Mesodermal cell (in vitro differentiated cells): ENCODE measurements at regions not wholly inside any gene's neighbourhood (a gene's known extent, or its start where the extent isn't known, plus 50 kb on each side); places are given as distances from the start of the nearest gene placed in this dataset.

Experiments
- H3K27ac ChIP-seq: 2 replicates; pipeline ENCODE4 v1.7.0; 2013; ENCODE audit warnings: mild to moderate bottlenecking, low read depth, low read length, moderate library complexity; ENCODE audit not compliant: severe bottlenecking
- H3K36me3 ChIP-seq: 2 replicates; pipeline ENCODE4 v1.7.1; 2013; ENCODE audit warnings: mild to moderate bottlenecking, low read length, moderate library complexity; ENCODE audit not compliant: control insufficient read depth, insufficient read depth
- H3K4me1 ChIP-seq: one replicate; pipeline ENCODE4 v1.7.1; 2013; ENCODE audit warnings: mild to moderate bottlenecking, low read length; ENCODE audit not compliant: insufficient read depth, control insufficient read depth, poor library complexity, severe bottlenecking
- H3K4me3 ChIP-seq: 2 replicates; pipeline ENCODE4 v1.7.0; 2013; ENCODE audit warnings: low read length, control low read depth, mild to moderate bottlenecking; ENCODE audit not compliant: insufficient read depth, poor library complexity, severe bottlenecking; ENCODE audit errors: extremely low read depth
- H3K9me3 ChIP-seq: 2 replicates; pipeline ENCODE4 v1.7.1; 2013; ENCODE audit warnings: mild to moderate bottlenecking, low read length, moderate library complexity; ENCODE audit not compliant: control insufficient read depth
- WGBS, 2 experiments: methylation state at CpG; one replicate each; pipeline ENCODE4 v1.1.5; 2013; ENCODE audit warnings: missing lambda C conversion rate in 2 of 2; ENCODE audit not compliant: insufficient coverage in 2 of 2; 5-methylcytosine and 5-hydroxymethylcytosine counted together

- Histone ChIP-seq H3K4me1 (no peaks in the 10 kb centered on the region), H3K4me3 (no peak overlapping the region), H3K27ac (no peak overlapping the region), H3K9me3 (no peaks in the 10 kb centered on the region), H3K36me3 (no peaks in the 10 kb centered on the region)
- WGBS, 2 experiments, result 27 to 33% methylated on average over 3 to 4 of the region's 4 CpGs
Observed at GRCh38 chr2:24421668-24422067, 61.3 kb upstream of the ITSN2 start.

GRCh38 chr2:24420373-24420772, 60.0 kb upstream of the ITSN2 start:
- Histone ChIP-seq H3K4me3 (no peak overlapping the region), H3K36me3 (no peaks in the 10 kb centered on the region), H3K27ac (no peak overlapping the region), H3K9me3 (no peaks in the 10 kb centered on the region), H3K4me1 (no peaks in the 10 kb centered on the region)
- WGBS, 2 experiments, result no CpG with 5 or more reads among the region's 1 CpG

- H3K4me1 ChIP-seq, result no peaks in the 10 kb centered on the region
- H3K27ac ChIP-seq, result no peak overlapping the region
- H3K9me3 ChIP-seq, result no peaks in the 10 kb centered on the region
- H3K36me3 ChIP-seq, result no peaks in the 10 kb centered on the region
- H3K4me3 ChIP-seq, result no peak overlapping the region
- WGBS, 2 experiments, result no CpG with 5 or more reads among the region's 2 CpGs
Observed at GRCh38 chr2:24418166-24418841, 58.0 kb upstream of the ITSN2 start.

GRCh38 chr2:24412812-24413211, 52.5 kb upstream of the ITSN2 start:
- 83 to 100% methylated on average over 1 of the region's 3 CpGs for WGBS, 2 experiments
- no peaks in the 10 kb centered on the region for H3K9me3 ChIP-seq
- no peak overlapping the region for H3K27ac ChIP-seq
- no peaks in the 10 kb centered on the region for H3K36me3 ChIP-seq
- no peak overlapping the region for H3K4me3 ChIP-seq
- no peaks in the 10 kb centered on the region for H3K4me1 ChIP-seq

GRCh38 chr2:24411488-24412151, 51.3 kb upstream of the ITSN2 start:
- 69 to 80% methylated on average over 3 of the region's 4 CpGs for WGBS, 2 experiments
- no peak overlapping the region for H3K27ac ChIP-seq
- no peaks in the 10 kb centered on the region for H3K9me3 ChIP-seq
- H3K36me3 ChIP-seq, result no peaks in the 10 kb centered on the region
- no peak overlapping the region for H3K4me3 ChIP-seq
- no peaks in the 10 kb centered on the region for H3K4me1 ChIP-seq

- no peak overlapping the region for H3K27ac ChIP-seq
- WGBS, 2 experiments, result 79 to 92% methylated on average over 2 of the region's 2 CpGs
- no peak overlapping the region for H3K4me3 ChIP-seq
- H3K36me3 ChIP-seq, result no peaks in the 10 kb centered on the region
- H3K9me3 ChIP-seq, result no peaks in the 10 kb centered on the region
- H3K4me1 ChIP-seq, result no peaks in the 10 kb centered on the region
Observed at GRCh38 chr2:24410976-24411375, 50.6 kb upstream of the ITSN2 start.

- Histone ChIP-seq H3K36me3 (no peaks in the 10 kb centered on the region), H3K4me1 (peaks cover 2% of the 10 kb centered on the region), H3K27ac (no peak overlapping the region), H3K4me3 (no peak overlapping the region), H3K9me3 (no peaks in the 10 kb centered on the region)
- WGBS, 2 experiments, result 56 to 68% methylated on average over 7 to 9 of the region's 13 CpGs
Observed at GRCh38 chr2:24409700-24410556, 49.6 kb upstream of the ITSN2 start.
